H1 (cell line): ENCODE measurements at regions not wholly inside any gene's neighbourhood (a gene's known extent, or its start where the extent isn't known, plus 50 kb on each side); places are given as distances from the start of the nearest gene placed in this dataset.

Experiments
- SIX5 ChIP-seq: IDR thresholded peaks from 2 replicates; pipeline ENCODE4 v1.6.1; 2011; ENCODE audit warnings: mild to moderate bottlenecking, low read depth, low read length

DNA sequence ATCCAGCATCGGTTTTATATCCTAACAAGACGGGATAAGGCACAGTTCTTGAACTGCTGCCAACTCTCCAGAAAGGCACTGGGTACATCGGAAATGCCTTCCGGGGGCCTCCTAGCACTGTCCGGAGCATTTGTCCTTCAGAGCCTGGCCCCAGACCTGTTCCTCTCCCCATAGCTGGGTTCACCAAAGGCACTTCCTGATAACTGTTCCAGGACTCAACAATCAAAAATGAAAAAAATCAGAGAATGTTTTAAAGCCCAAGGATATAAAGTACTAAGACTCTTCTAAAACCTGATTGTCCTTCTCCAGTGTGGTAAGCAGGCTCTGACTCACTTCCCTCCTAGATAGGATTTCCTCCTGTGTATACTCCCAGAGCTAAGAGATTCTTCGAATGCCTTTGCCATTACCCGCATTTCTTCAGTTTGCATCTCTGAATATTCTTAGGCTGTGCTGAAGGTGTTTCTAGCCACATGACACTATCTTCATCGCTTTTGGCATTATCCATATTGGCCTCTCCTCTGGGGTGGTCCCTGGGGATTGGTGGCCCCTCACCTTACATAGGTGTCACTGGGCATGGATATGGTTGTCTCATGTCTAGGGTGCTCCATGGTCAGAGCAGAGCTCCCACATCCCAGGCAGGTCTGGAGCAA is 112.9 kb downstream of the ZBTB18 start (continued):
- TF ChIP-seq SIX5 = no peak
